ENCODE measurements at regions not wholly inside any gene's neighbourhood (a gene's known extent, or its start where the extent isn't known, plus 50 kb on each side); places are given as distances from the start of the nearest gene placed in this dataset.

GRCh38 chr15:96422125-96422524 lies 91.6 kb downstream of the NR2F2 start:
- no peak overlapping the region for H3K4me3 Mint-ChIP-seq
- H3K4me1 Mint-ChIP-seq (ENCODE audit: low read depth) = peaks cover 2% of the 10 kb centered on the region
- no peaks in the 10 kb centered on the region for H3K9me3 Mint-ChIP-seq
- peaks cover 55% of the 10 kb centered on the region for H3K27me3 Mint-ChIP-seq (ENCODE audit: low read depth)
- H3K27ac Mint-ChIP-seq = no peak overlapping the region
- peaks cover 2% of the 10 kb centered on the region for H3K36me3 Mint-ChIP-seq (ENCODE audit: low read depth)

GRCh38 chr15:96424674-96425073 lies 94.2 kb downstream of the NR2F2 start:
- H3K4me1 Mint-ChIP-seq (ENCODE audit: low read depth) = no peaks in the 10 kb centered on the region
- H3K4me3 Mint-ChIP-seq = no peak overlapping the region
- H3K9me3 Mint-ChIP-seq = no peaks in the 10 kb centered on the region
- H3K27ac Mint-ChIP-seq = no peak overlapping the region
- no peaks in the 10 kb centered on the region for H3K36me3 Mint-ChIP-seq (ENCODE audit: low read depth)
- H3K27me3 Mint-ChIP-seq (ENCODE audit: low read depth) = peaks cover 30% of the 10 kb centered on the region

- Mint-ChIP-seq H3K4me3 (no peak overlapping the region), H3K36me3 (ENCODE audit: low read depth) (no peaks in the 10 kb centered on the region), H3K4me1 (ENCODE audit: low read depth) (no peaks in the 10 kb centered on the region), H3K27me3 (ENCODE audit: low read depth) (peaks cover 17% of the 10 kb centered on the region), H3K27ac (no peak overlapping the region), H3K9me3 (no peaks in the 10 kb centered on the region)
These were observed 98.2 kb downstream of the NR2F2 start for GRCh38 chr15:96428742-96429141.

GRCh38 chr15:96431786-96432185 lies 101.3 kb downstream of the NR2F2 start:
- Mint-ChIP-seq H3K36me3 (ENCODE audit: low read depth) (no peaks in the 10 kb centered on the region), H3K27me3 (ENCODE audit: low read depth) (peaks cover 12% of the 10 kb centered on the region), H3K9me3 (no peaks in the 10 kb centered on the region), H3K27ac (no peak overlapping the region), H3K4me3 (no peak overlapping the region), H3K4me1 (ENCODE audit: low read depth) (no peaks in the 10 kb centered on the region)

- Mint-ChIP-seq H3K4me3 (no peak overlapping the region), H3K27me3 (ENCODE audit: low read depth) (peaks cover 15% of the 10 kb centered on the region), H3K36me3 (ENCODE audit: low read depth) (no peaks in the 10 kb centered on the region), H3K4me1 (ENCODE audit: low read depth) (no peaks in the 10 kb centered on the region), H3K27ac (no peak overlapping the region), H3K9me3 (no peaks in the 10 kb centered on the region)
These were observed 104.5 kb downstream of the NR2F2 start for GRCh38 chr15:96435022-96435421.

- Mint-ChIP-seq H3K4me3 (no peak overlapping the region), H3K36me3 (ENCODE audit: low read depth) (no peaks in the 10 kb centered on the region), H3K4me1 (ENCODE audit: low read depth) (no peaks in the 10 kb centered on the region), H3K27me3 (ENCODE audit: low read depth) (peaks cover 15% of the 10 kb centered on the region), H3K27ac (no peak overlapping the region), H3K9me3 (no peaks in the 10 kb centered on the region)
These were observed 105.3 kb downstream of the NR2F2 start for GRCh38 chr15:96435841-96436240.

GRCh38 chr15:96440978-96441377 lies 110.5 kb downstream of the NR2F2 start:
- Mint-ChIP-seq H3K9me3 (peaks cover 4% of the 10 kb centered on the region), H3K4me1 (ENCODE audit: low read depth) (no peaks in the 10 kb centered on the region), H3K27ac (no peak overlapping the region), H3K36me3 (ENCODE audit: low read depth) (no peaks in the 10 kb centered on the region), H3K27me3 (ENCODE audit: low read depth) (peaks cover 4% of the 10 kb centered on the region), H3K4me3 (no peak overlapping the region)

GRCh38 chr15:96442076-96442475 lies 111.6 kb downstream of the NR2F2 start:
- Mint-ChIP-seq H3K4me3 (no peak overlapping the region), H3K36me3 (ENCODE audit: low read depth) (no peaks in the 10 kb centered on the region), H3K4me1 (ENCODE audit: low read depth) (no peaks in the 10 kb centered on the region), H3K9me3 (peaks cover 4% of the 10 kb centered on the region), H3K27ac (no peak overlapping the region), H3K27me3 (ENCODE audit: low read depth) (peaks cover 4% of the 10 kb centered on the region)

- H3K36me3 Mint-ChIP-seq (ENCODE audit: low read depth) = no peaks in the 10 kb centered on the region
- peaks cover 7% of the 10 kb centered on the region for H3K9me3 Mint-ChIP-seq
- no peak overlapping the region for H3K27ac Mint-ChIP-seq
- H3K4me3 Mint-ChIP-seq = no peak overlapping the region
- H3K4me1 Mint-ChIP-seq (ENCODE audit: low read depth) = peaks cover 2% of the 10 kb centered on the region
- H3K27me3 Mint-ChIP-seq (ENCODE audit: low read depth) = no peaks in the 10 kb centered on the region
These were observed 114.4 kb downstream of the NR2F2 start for GRCh38 chr15:96444865-96445264.

GRCh38 chr15:96448923-96449322 lies 118.4 kb downstream of the NR2F2 start:
- peaks cover 16% of the 10 kb centered on the region for H3K4me1 Mint-ChIP-seq (ENCODE audit: low read depth)
- H3K27ac Mint-ChIP-seq = no peak overlapping the region
- H3K36me3 Mint-ChIP-seq (ENCODE audit: low read depth) = peaks cover 4% of the 10 kb centered on the region
- no peak overlapping the region for H3K4me3 Mint-ChIP-seq
- H3K27me3 Mint-ChIP-seq (ENCODE audit: low read depth) = no peaks in the 10 kb centered on the region
- H3K9me3 Mint-ChIP-seq = peaks cover 7% of the 10 kb centered on the region

- no peak overlapping the region for H3K4me3 Mint-ChIP-seq
- H3K36me3 Mint-ChIP-seq (ENCODE audit: low read depth) = no peaks in the 10 kb centered on the region
- H3K27ac Mint-ChIP-seq = no peak overlapping the region
- H3K9me3 Mint-ChIP-seq = no peaks in the 10 kb centered on the region
- peaks cover 5% of the 10 kb centered on the region for H3K4me1 Mint-ChIP-seq (ENCODE audit: low read depth)
- H3K27me3 Mint-ChIP-seq (ENCODE audit: low read depth) = no peaks in the 10 kb centered on the region
These were observed 127.3 kb downstream of the NR2F2 start for GRCh38 chr15:96457841-96458240.

GRCh38 chr15:96460106-96460505 lies 129.6 kb downstream of the NR2F2 start:
- no peak overlapping the region for H3K27ac Mint-ChIP-seq

GRCh38 chr15:96462768-96463750 lies 132.6 kb downstream of the NR2F2 start:
- Mint-ChIP-seq H3K9me3 (no peaks in the 10 kb centered on the region), H3K27me3 (ENCODE audit: low read depth) (no peaks in the 10 kb centered on the region), H3K4me3 (no peak overlapping the region), H3K27ac (no peak overlapping the region), H3K4me1 (ENCODE audit: low read depth) (no peaks in the 10 kb centered on the region), H3K36me3 (ENCODE audit: low read depth) (no peaks in the 10 kb centered on the region)

More at GRCh38 chr15:96460106-96460505, 129.6 kb downstream of the NR2F2 start:
- H3K36me3 Mint-ChIP-seq (ENCODE audit: low read depth) = no peaks in the 10 kb centered on the region
- peaks cover 5% of the 10 kb centered on the region for H3K4me1 Mint-ChIP-seq (ENCODE audit: low read depth)
- H3K9me3 Mint-ChIP-seq = no peaks in the 10 kb centered on the region
- no peaks in the 10 kb centered on the region for H3K27me3 Mint-ChIP-seq (ENCODE audit: low read depth)
- no peak overlapping the region for H3K4me3 Mint-ChIP-seq

- H3K4me3 Mint-ChIP-seq = no peak overlapping the region
- no peaks in the 10 kb centered on the region for H3K4me1 Mint-ChIP-seq (ENCODE audit: low read depth)
- H3K36me3 Mint-ChIP-seq (ENCODE audit: low read depth) = no peaks in the 10 kb centered on the region
- no peaks in the 10 kb centered on the region for H3K27me3 Mint-ChIP-seq (ENCODE audit: low read depth)
- no peaks in the 10 kb centered on the region for H3K9me3 Mint-ChIP-seq
- H3K27ac Mint-ChIP-seq = no peak overlapping the region
These were observed 136.0 kb downstream of the NR2F2 start for GRCh38 chr15:96466389-96466947.

- Mint-ChIP-seq H3K27me3 (ENCODE audit: low read depth) (no peaks in the 10 kb centered on the region), H3K4me3 (no peak overlapping the region), H3K4me1 (ENCODE audit: low read depth) (no peaks in the 10 kb centered on the region), H3K36me3 (ENCODE audit: low read depth) (no peaks in the 10 kb centered on the region), H3K27ac (no peak overlapping the region), H3K9me3 (no peaks in the 10 kb centered on the region)
These were observed 137.5 kb downstream of the NR2F2 start for GRCh38 chr15:96468036-96468435.
